SU-DHL-6 (cell line): ENCODE measurements at regions not wholly inside any gene's neighbourhood (a gene's known extent, or its start where the extent isn't known, plus 50 kb on each side); places are given as distances from the start of the nearest gene placed in this dataset.

ENCODE experiments used
- H2AFZ ChIP-seq: fragments of 200-600 bp; sonication (generic); 2 replicates; pipeline ENCODE4 v1.6.1; 2014; ENCODE audit warnings: low read depth, mild to moderate bottlenecking, moderate library complexity, mixed read lengths, antibody characterized with exemption, low read length; ENCODE audit not compliant: severe bottlenecking
- H3F3A ChIP-seq: fragments of 200-600 bp; shearing (Covaris generic); 2 replicates; pipeline ENCODE4 v1.6.0; 2016; ENCODE audit warnings: antibody characterized with exemption, mild to moderate bottlenecking; ENCODE audit not compliant: insufficient read depth
- H3K27ac ChIP-seq: fragments of 200-600 bp; sonication (generic); 2 replicates; pipeline ENCODE4 v1.5.1; 2016; ENCODE audit warnings: low read depth, mild to moderate bottlenecking, low read length, moderate library complexity, mixed read lengths
- H3K27me3 ChIP-seq: fragments of 200-600 bp; sonication (generic), shearing (Covaris generic); 2 replicates; pipeline ENCODE4 v1.6.0; 2014; ENCODE audit warnings: mild to moderate bottlenecking, low read length
- H3K36me3 ChIP-seq: fragments of 200-600 bp; sonication (generic); 2 replicates; pipeline ENCODE4 v1.6.1; 2014; ENCODE audit warnings: mild to moderate bottlenecking, low read length, mixed read lengths
- H3K4me2 ChIP-seq: fragments of 300-600, 200-600 bp; shearing (Covaris generic), sonication (generic); 2 replicates; pipeline ENCODE4 v1.6.0; 2014; ENCODE audit warnings: low read length, low read depth, mild to moderate bottlenecking; ENCODE audit not compliant: poor library complexity, severe bottlenecking
- H3K4me3 ChIP-seq: fragments of 200-600 bp; sonication (generic); 2 replicates; pipeline ENCODE4 v1.5.1; 2014; ENCODE audit warnings: antibody characterized with exemption, low read length, mild to moderate bottlenecking, mixed read lengths; ENCODE audit not compliant: insufficient read depth, poor library complexity, severe bottlenecking
- H3K79me2 ChIP-seq: fragments of 200-600 bp; sonication (generic); 2 replicates; pipeline ENCODE4 v1.6.1; 2014; ENCODE audit warnings: mild to moderate bottlenecking, low read length, moderate library complexity; ENCODE audit not compliant: insufficient read depth
- H3K9ac ChIP-seq: fragments of 200-600 bp; sonication (generic); 2 replicates; pipeline ENCODE4 v1.7.0; 2014; ENCODE audit warnings: mild to moderate bottlenecking, low read length
- H3K9me2 ChIP-seq: fragments of 200-600 bp; sonication (generic); replicated peaks from 2 replicates; pipeline ENCODE4 v1.6.1; 2014; ENCODE audit warnings: low read length; ENCODE audit not compliant: insufficient read depth
- H3K9me3 ChIP-seq: fragments of 200-600 bp; sonication (generic); 2 replicates; pipeline ENCODE4 v1.6.1; 2014; ENCODE audit warnings: low read length, mixed read lengths; ENCODE audit not compliant: insufficient read depth
- H4K20me1 ChIP-seq: fragments of 200-600 bp; sonication (generic); 2 replicates; pipeline ENCODE4 v1.6.1; 2014; ENCODE audit warnings: low read depth, mild to moderate bottlenecking, antibody characterized with exemption, low read length, moderate library complexity, mixed read lengths
- EZH2phosphoT487 ChIP-seq: fragments of 200-600 bp; sonication (generic), shearing (Covaris generic); conservative IDR thresholded peaks from 2 replicates; pipeline ENCODE4 v1.6.1; 2018; ENCODE audit warnings: mild to moderate bottlenecking, antibody characterized with exemption, low read length, moderate library complexity, mixed read lengths
- TF ChIP-seq, protein P1 (sequence below): fragments of 200-600 bp; sonication (generic); IDR thresholded peaks from one replicate; pipeline ENCODE4 v1.5.1; 2017; ENCODE audit warnings: antibody characterized with exemption, mild to moderate bottlenecking, low read length, moderate library complexity; ENCODE audit not compliant: insufficient read depth, poor library complexity, severe bottlenecking

DNA sequence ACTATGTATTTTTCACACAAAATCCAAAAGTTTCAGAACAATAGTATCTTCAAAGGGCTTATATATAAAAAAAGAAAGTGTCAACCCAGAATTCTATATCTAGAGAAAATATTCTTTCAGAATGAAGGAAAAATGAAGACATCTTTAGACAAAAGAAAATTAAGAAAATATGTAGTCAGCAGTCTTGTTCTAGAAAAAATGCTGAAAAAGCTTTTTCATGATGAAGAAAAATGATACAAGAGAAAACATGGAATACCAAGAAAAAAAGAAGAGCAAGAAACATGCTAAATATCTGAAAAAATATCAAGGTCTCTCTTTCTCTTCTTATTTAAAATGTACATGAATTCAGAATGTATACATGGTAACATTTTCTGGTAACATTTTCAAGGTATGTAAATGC is 816.8 kb upstream of the FAT3 start:
- Histone ChIP-seq H3K4me3 (no peak overlapping the region), H3K9me3 (no peaks in the 10 kb centered on the region), H3K4me2 (no peak overlapping the region), H3K27ac (no peak overlapping the region), H4K20me1 (no peaks in the 10 kb centered on the region), H2AFZ (no peak overlapping the region), H3K79me2 (no peaks in the 10 kb centered on the region), H3K9me2 (no peaks in the 10 kb centered on the region), H3F3A (no peaks in the 10 kb centered on the region), H3K36me3 (no peaks in the 10 kb centered on the region), H3K9ac (no peak overlapping the region), H3K27me3 (no peaks in the 10 kb centered on the region)
- no peak for TF ChIP-seq EZH2phosphoT487
- TF ChIP-seq, protein P1, sequence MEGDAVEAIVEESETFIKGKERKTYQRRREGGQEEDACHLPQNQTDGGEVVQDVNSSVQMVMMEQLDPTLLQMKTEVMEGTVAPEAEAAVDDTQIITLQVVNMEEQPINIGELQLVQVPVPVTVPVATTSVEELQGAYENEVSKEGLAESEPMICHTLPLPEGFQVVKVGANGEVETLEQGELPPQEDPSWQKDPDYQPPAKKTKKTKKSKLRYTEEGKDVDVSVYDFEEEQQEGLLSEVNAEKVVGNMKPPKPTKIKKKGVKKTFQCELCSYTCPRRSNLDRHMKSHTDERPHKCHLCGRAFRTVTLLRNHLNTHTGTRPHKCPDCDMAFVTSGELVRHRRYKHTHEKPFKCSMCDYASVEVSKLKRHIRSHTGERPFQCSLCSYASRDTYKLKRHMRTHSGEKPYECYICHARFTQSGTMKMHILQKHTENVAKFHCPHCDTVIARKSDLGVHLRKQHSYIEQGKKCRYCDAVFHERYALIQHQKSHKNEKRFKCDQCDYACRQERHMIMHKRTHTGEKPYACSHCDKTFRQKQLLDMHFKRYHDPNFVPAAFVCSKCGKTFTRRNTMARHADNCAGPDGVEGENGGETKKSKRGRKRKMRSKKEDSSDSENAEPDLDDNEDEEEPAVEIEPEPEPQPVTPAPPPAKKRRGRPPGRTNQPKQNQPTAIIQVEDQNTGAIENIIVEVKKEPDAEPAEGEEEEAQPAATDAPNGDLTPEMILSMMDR = no peak

DNA sequence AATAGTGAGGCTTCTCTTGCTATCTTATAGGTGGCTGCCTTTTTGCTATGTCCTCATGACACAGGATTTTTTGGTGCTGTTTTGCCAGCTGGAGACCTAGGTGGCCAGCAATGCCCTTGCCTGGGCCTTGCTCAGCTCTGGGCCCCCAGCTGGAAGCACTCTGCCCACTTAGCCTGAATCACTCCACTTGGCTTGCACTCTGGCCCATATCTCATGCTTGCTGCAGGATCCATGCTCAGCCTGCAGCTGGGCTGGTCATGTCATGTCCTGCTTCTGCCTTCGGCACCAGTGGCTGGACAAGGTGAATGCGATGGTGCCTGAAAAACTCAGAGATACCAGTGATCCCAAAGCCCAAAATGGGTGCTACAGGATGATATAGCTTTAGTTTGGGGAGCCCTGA is 818.6 kb upstream of the FAT3 start:
- no peak overlapping the region for H3K27ac ChIP-seq
- H3K27me3 ChIP-seq = no peaks in the 10 kb centered on the region
- H3K36me3 ChIP-seq = no peaks in the 10 kb centered on the region
- H2AFZ ChIP-seq = no peak overlapping the region
- no peaks in the 10 kb centered on the region for H3K9me3 ChIP-seq
- no peak for TF ChIP-seq EZH2phosphoT487
- TF ChIP-seq, protein P1 = no peak
- H3K9me2 ChIP-seq = no peaks in the 10 kb centered on the region
- H3K4me2 ChIP-seq = no peak overlapping the region
- no peak overlapping the region for H3K9ac ChIP-seq
- H3K79me2 ChIP-seq = no peaks in the 10 kb centered on the region
- no peaks in the 10 kb centered on the region for H4K20me1 ChIP-seq
- no peak overlapping the region for H3K4me3 ChIP-seq
- H3F3A ChIP-seq = no peaks in the 10 kb centered on the region

DNA sequence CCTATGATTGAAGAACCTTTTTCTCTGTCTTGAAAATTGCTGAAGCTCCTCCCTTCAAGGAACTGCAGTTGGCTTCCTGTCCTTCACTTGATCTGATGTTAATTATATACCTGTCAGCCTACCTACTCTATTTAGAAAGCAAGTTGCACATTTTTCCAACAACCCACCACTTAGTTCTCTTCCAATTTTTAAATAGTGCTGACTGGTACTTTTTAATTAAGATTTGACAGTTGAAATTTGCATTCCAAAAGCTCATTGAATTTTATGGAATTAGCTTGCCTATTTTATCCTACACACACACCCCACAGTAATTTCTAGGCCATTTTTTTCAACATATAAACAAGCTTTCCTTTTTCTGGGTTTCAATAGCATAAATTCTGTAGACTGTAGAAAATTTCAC is 820.3 kb upstream of the FAT3 start:
- no peak overlapping the region for H3K27ac ChIP-seq
- H3K4me3 ChIP-seq = no peak overlapping the region
- no peaks in the 10 kb centered on the region for H4K20me1 ChIP-seq
- H3K4me2 ChIP-seq = no peak overlapping the region
- no peaks in the 10 kb centered on the region for H3K9me3 ChIP-seq
- H3K9me2 ChIP-seq = no peaks in the 10 kb centered on the region
- no peak overlapping the region for H2AFZ ChIP-seq
- no peaks in the 10 kb centered on the region for H3F3A ChIP-seq
- H3K36me3 ChIP-seq = no peaks in the 10 kb centered on the region
- no peaks in the 10 kb centered on the region for H3K79me2 ChIP-seq
- H3K9ac ChIP-seq = no peak overlapping the region
- H3K27me3 ChIP-seq = no peaks in the 10 kb centered on the region
- TF ChIP-seq, protein P1 = no peak
- no peak for TF ChIP-seq EZH2phosphoT487

DNA sequence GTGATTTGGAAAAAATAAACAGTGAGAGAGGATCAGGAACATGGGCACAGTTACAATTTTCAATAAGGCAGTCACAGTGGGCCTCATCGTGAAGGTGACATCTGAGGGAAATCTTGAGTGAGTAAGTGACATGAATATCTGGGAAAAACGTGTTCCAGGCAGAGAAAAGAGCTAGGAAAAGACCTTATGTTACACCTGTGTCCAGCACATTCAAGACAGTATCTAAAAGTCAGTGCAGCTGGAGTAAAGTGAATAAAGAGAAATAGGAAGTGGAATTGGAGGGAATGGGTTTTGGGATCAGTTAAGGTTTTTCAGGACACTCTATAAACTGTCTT is 827.5 kb upstream of the FAT3 start:
- H3K4me2 ChIP-seq = no peak overlapping the region

More for the DNA sequence above, 827.5 kb upstream of the FAT3 start:
- no peak overlapping the region for H3K27ac ChIP-seq
- no peak overlapping the region for H3K4me3 ChIP-seq
- no peak for TF ChIP-seq EZH2phosphoT487
- TF ChIP-seq, protein P1 = no peak
- no peaks in the 10 kb centered on the region for H3K9me2 ChIP-seq
- H3K36me3 ChIP-seq = no peaks in the 10 kb centered on the region
- no peaks in the 10 kb centered on the region for H3K27me3 ChIP-seq
- H3K9me3 ChIP-seq = no peaks in the 10 kb centered on the region
- no peaks in the 10 kb centered on the region for H3K79me2 ChIP-seq
- no peak overlapping the region for H2AFZ ChIP-seq
- H4K20me1 ChIP-seq = no peaks in the 10 kb centered on the region
- H3K9ac ChIP-seq = no peak overlapping the region
- no peaks in the 10 kb centered on the region for H3F3A ChIP-seq
